Activated CD8-positive, alpha-beta T cell treated with anti-CD3 and anti-CD28 coated beads, Interleukin-2, amount 10 ng/mL, durations not matched to agents 7 days and 5 days (primary cell): ENCODE measurements at regions not wholly inside any gene's neighbourhood (a gene's known extent, or its start where the extent isn't known, plus 50 kb on each side); places are given as distances from the start of the nearest gene placed in this dataset.

Experiments used
- ATAC-seq: fragments of 150-1000 bp; cut with Tn5 transposase; one replicate; pipeline ENCODE4 v1.10.0; 2021; ENCODE audit warnings: moderate library complexity
- CTCF ChIA-PET: fragments of 350-600 bp; sonication (Branson Sonifier 250); formaldehyde crosslinking; loops from one replicate; lab custom pipeline; 2021; ENCODE audit warnings: antibody characterized with exemption; lab: Charles Lee
- POLR2A ChIA-PET: fragments of 350-600 bp; sonication (Branson Sonifier 250); formaldehyde crosslinking; loops from one replicate; lab custom pipeline; 2021; ENCODE audit warnings: antibody characterized with exemption; lab: Charles Lee
- DNase-seq: peaks from one replicate; pipeline ENCODE4 v3.0.0-alpha.2; 2020
- H3K27ac Mint-ChIP-seq: one replicate; pipeline ENCODE4 v1.8.0; 2021; ENCODE audit warnings: mild to moderate bottlenecking, mixed read lengths
- H3K27me3 Mint-ChIP-seq: one replicate; pipeline ENCODE4 v1.8.0; 2021; ENCODE audit warnings: low read depth, mixed read lengths
- H3K36me3 Mint-ChIP-seq: one replicate; pipeline ENCODE4 v1.8.0; 2021; ENCODE audit warnings: low read depth, mixed read lengths
- H3K4me1 Mint-ChIP-seq: one replicate; pipeline ENCODE4 v1.8.0; 2021; ENCODE audit warnings: low read depth, mixed read lengths
- H3K4me3 Mint-ChIP-seq: one replicate; pipeline ENCODE4 v1.8.0; 2021; ENCODE audit warnings: mild to moderate bottlenecking, mixed read lengths
- H3K9me3 Mint-ChIP-seq: one replicate; pipeline ENCODE4 v1.8.0; 2022; ENCODE audit warnings: mixed read lengths; ENCODE audit not compliant: insufficient read depth

DNA sequence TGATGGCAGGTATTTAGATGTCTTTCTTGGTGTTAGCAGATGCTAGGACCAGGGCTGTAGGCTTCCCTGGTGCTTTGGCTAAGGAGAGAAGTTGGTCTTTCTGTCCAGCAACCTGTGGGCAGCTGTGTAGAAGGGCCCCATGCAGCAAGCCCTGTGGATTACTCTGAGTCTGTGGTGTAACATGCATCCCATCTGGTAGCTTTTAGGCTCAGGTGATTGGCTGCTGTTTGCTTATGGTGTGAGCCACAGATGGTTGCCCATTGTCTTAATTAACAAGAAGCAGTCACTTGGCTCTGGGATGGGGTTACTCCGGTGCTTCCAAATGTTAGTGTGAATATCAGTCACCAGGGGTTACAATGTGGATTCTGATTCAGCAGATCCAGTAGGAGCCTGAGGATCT is 368.6 kb upstream of the C2CD4B start:
- Mint-ChIP-seq H3K9me3 (no peaks in the 10 kb centered on the region), H3K27ac (no peak overlapping the region), H3K27me3 (peaks cover 2% of the 10 kb centered on the region), H3K4me1 (no peaks in the 10 kb centered on the region), H3K36me3 (no peaks in the 10 kb centered on the region), H3K4me3 (no peak overlapping the region)
- no peak for DNase-seq
- ChIA-PET POLR2A (no interaction called here), CTCF (interaction anchor here (1.1 kb wide), 1 partner anchor 13 kb away, joined by 3 read pairs; no protein-coding TSS in a partner anchor)
- no peak for ATAC-seq

DNA sequence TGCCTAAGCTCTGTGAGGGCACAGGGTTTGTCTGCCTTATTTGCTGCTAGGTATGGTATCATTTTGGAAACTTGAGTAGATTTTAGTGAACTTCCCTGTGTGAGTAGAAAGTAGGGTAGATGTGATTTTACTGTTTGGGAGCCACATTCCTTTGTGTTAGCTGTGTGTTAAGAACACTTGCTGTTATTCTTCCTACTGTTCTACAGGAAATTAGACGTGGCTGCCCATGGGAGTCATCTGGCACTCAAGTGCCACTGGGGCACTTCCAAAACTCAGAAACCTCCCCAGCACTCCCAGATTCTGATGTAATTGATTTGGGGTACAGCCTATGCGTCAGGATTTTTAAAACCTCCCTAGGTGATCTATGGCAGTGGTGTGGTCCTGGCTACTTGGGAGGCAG is 369.9 kb upstream of the C2CD4B start:
- Mint-ChIP-seq H3K4me1 (no peaks in the 10 kb centered on the region), H3K4me3 (no peak overlapping the region), H3K27ac (no peak overlapping the region), H3K27me3 (peaks cover 2% of the 10 kb centered on the region), H3K36me3 (no peaks in the 10 kb centered on the region), H3K9me3 (no peaks in the 10 kb centered on the region)
- CTCF ChIA-PET: interaction anchor here (1.0 kb wide), 1 partner anchor 14 kb away, joined by 3 read pairs; no protein-coding TSS in a partner anchor
- DNase-seq: no peak
- ATAC-seq: no peak
- POLR2A ChIA-PET: no interaction called here

DNA sequence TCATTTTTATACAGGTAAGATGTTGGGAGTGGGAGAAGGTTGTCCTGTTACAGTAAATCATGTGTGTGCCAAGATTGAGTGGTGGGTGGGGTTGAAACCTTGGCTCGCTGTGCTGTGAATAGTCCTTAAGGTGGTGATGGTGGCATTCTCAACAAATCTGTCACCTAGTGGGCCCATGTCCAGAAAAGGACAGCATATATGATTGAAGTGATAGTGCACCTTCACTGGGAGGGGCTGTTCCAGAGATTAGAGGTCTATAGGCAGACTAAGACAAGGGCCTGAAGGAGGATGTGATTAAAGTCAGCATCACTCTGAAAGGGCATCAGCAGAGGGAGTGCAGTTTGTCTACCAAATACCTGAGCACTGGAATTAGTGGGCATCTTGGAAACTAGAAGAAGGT is 374.2 kb upstream of the C2CD4B start:
- no peak overlapping the region for H3K4me3 Mint-ChIP-seq
- H3K27ac Mint-ChIP-seq: no peak overlapping the region
- ChIA-PET CTCF (no interaction called here), POLR2A (no interaction called here)
- DNase-seq (no peak), ATAC-seq (no peak)
- H3K27me3 Mint-ChIP-seq: no peaks in the 10 kb centered on the region
- H3K36me3 Mint-ChIP-seq: no peaks in the 10 kb centered on the region
- no peaks in the 10 kb centered on the region for H3K4me1 Mint-ChIP-seq
- no peaks in the 10 kb centered on the region for H3K9me3 Mint-ChIP-seq

DNA sequence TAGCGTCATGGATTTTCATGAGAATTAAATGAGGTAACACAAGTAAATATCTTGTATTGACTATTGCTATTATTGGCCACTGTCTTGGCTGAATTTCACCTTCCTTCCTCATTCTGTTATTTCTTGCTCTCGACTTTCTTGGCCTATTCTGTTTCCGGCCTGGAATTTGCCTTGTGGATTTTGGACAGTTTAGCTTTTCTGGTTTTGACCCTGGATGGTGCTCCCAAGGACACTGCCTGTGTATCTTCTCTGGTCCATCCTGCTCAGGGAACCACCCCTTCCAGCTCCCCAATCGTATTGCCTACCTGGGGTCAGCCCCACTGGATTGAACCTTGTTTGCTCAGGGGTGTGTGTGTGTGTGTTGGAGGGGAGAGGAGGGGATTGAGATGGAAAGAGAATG is 376.2 kb upstream of the C2CD4B start:
- Mint-ChIP-seq H3K36me3 (no peaks in the 10 kb centered on the region), H3K4me1 (no peaks in the 10 kb centered on the region)
- POLR2A ChIA-PET: no interaction called here

DNA sequence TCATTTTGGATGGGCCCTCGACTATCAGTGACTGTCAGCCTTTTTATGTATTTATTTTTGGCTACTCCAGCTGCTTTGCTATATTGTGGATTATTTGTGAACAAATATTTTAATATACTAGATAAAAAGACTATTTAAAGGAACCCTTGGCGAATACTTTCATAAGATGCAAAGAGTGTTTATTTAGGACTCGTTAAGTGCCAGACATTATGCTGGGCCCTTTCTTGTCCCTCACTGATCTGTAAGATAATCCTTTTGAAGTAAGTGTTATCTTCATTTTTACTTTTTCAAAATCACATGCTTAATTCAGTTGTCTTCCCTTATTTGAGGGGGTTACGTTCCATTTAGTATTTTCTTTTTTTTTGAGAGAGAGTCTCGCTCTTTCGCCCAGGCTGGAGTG is 376.8 kb upstream of the C2CD4B start:
- no peak for DNase-seq
- CTCF ChIA-PET: no interaction called here
- Mint-ChIP-seq H3K9me3 (no peaks in the 10 kb centered on the region), H3K27ac (no peak overlapping the region), H3K36me3 (no peaks in the 10 kb centered on the region), H3K27me3 (no peaks in the 10 kb centered on the region), H3K4me3 (no peak overlapping the region), H3K4me1 (no peaks in the 10 kb centered on the region)
- no peak for ATAC-seq
- POLR2A ChIA-PET: no interaction called here

More for the DNA sequence above, 376.2 kb upstream of the C2CD4B start:
- Mint-ChIP-seq H3K4me3 (no peak overlapping the region), H3K27ac (no peak overlapping the region), H3K27me3 (no peaks in the 10 kb centered on the region), H3K9me3 (no peaks in the 10 kb centered on the region)
- DNase-seq (no peak), ATAC-seq (no peak)
- CTCF ChIA-PET: no interaction called here

DNA sequence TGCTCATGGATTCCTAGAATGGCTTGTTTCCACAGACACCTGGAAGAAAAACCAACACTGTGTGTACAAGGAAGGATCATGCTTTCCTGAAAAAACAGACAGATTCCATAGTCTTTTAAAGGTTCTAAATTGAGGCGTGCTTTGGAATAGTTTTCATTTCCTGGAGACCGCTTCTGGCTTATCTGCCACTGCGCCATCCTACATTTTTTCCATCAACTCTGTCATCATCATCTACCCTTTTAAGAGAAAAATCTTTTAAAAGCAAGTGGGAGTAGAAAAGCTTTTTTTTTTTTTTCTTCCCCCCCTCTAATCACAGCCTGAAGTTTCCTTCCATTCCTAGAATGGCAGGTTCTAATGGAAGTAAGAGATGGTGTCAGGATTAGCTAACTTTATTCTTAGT is 379.4 kb upstream of the C2CD4B start:
- H3K4me3 Mint-ChIP-seq: no peak overlapping the region
- no peaks in the 10 kb centered on the region for H3K36me3 Mint-ChIP-seq
- DNase-seq (no peak), ATAC-seq (no peak)
- ChIA-PET CTCF (no interaction called here), POLR2A (no interaction called here)
- H3K9me3 Mint-ChIP-seq: no peaks in the 10 kb centered on the region
- no peak overlapping the region for H3K27ac Mint-ChIP-seq
- H3K4me1 Mint-ChIP-seq: peaks cover under 1% of the 10 kb centered on the region
- peaks cover 2% of the 10 kb centered on the region for H3K27me3 Mint-ChIP-seq

DNA sequence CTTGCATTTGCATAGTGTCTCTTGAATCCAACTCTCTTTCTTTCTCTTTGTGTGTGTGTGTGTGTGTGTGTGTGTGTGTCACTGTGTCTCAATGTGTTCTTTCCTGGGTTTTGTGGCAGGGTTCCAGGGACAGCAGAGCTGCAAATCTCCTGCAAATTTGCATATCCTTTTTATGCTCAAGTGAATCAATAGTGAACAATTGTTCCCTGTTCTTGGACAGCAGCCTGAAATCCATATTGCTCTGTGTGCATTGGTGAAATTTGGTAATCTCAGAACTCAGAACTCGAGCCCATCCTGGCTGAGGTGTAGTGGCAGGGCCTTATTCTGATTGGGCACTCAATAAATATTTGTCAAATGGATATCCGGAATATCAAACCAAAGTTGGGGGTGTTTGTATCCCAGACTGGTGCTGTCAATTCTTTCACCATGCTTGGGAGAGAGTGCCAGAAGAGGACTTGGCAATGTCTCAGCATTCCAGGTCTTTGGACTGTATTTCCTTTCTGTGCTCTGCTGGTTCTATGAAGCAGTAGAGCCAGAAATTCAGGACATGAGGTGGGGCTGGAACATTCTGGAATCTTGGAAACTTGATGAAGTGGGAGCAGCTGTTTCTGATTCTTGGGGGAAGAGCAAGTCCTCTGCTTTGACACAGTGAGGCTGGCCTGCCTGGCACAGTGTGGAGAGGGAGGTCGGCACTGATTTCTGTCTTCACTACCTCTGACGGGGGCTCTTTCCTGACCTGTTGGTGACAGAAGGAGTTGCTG is 380.6 kb upstream of the C2CD4B start:
- ChIA-PET POLR2A (no interaction called here), CTCF (no interaction called here)
- H3K27me3 Mint-ChIP-seq: peaks cover 2% of the 10 kb centered on the region
- no peak overlapping the region for H3K4me3 Mint-ChIP-seq
- ATAC-seq (no peak), DNase-seq (no peak)
- H3K9me3 Mint-ChIP-seq: no peaks in the 10 kb centered on the region
- H3K36me3 Mint-ChIP-seq: no peaks in the 10 kb centered on the region
- H3K27ac Mint-ChIP-seq: no peak overlapping the region
- H3K4me1 Mint-ChIP-seq: peaks cover 4% of the 10 kb centered on the region

DNA sequence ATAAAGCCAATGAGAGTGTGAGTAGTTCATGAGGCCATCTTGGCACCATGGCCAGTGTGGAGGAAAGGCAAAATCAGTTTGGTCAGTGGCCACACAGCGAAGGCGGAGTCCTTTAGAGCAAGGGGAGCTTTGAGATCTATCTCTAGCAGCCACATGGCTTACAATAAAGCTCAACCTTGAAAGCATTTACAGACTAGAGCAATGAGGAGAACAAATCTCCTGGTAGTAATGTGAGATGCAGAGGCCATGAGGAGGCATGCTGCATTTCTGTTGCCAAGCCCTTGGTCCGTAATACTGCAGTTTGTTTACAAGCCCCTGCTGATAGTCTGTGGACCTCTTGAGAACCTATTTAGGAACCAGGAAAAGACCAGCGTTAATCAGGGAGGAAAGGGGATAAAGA is 381.5 kb upstream of the C2CD4B start:
- Mint-ChIP-seq H3K27ac (no peak overlapping the region), H3K9me3 (no peaks in the 10 kb centered on the region), H3K4me3 (no peak overlapping the region), H3K36me3 (no peaks in the 10 kb centered on the region), H3K27me3 (peaks cover 2% of the 10 kb centered on the region), H3K4me1 (peaks cover 4% of the 10 kb centered on the region)
- no peak for DNase-seq
- ChIA-PET CTCF (interaction anchor here (0.9 kb wide), 1 partner anchor 13 kb away, joined by 3 read pairs; no protein-coding TSS in a partner anchor), POLR2A (no interaction called here)
- no peak for ATAC-seq

DNA sequence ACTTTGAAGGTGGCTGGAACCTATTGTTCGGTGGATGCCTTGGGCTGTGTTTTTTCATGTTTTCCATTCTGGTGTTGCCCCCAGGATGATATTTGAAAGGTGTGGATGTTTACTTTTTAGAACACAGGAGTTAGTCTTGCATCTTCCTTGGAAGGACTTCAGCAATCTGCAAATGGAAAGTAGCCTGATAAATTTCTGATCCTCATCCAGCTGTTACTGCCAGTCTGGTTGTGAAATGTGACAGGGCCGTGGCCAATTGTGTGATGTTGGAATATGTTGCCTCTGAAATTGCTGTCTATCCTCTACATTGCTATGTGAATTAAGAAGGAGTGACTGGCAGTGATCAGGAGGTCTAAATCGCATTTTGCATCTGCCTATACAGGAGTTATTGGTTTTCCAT is 382.5 kb upstream of the C2CD4B start:
- POLR2A ChIA-PET: no interaction called here
- Mint-ChIP-seq H3K27ac (no peak overlapping the region), H3K4me1 (peaks cover 4% of the 10 kb centered on the region), H3K36me3 (no peaks in the 10 kb centered on the region), H3K27me3 (peaks cover 5% of the 10 kb centered on the region), H3K4me3 (no peak overlapping the region), H3K9me3 (no peaks in the 10 kb centered on the region)
- DNase-seq (no peak), ATAC-seq (no peak)
- CTCF ChIA-PET: no interaction called here

DNA sequence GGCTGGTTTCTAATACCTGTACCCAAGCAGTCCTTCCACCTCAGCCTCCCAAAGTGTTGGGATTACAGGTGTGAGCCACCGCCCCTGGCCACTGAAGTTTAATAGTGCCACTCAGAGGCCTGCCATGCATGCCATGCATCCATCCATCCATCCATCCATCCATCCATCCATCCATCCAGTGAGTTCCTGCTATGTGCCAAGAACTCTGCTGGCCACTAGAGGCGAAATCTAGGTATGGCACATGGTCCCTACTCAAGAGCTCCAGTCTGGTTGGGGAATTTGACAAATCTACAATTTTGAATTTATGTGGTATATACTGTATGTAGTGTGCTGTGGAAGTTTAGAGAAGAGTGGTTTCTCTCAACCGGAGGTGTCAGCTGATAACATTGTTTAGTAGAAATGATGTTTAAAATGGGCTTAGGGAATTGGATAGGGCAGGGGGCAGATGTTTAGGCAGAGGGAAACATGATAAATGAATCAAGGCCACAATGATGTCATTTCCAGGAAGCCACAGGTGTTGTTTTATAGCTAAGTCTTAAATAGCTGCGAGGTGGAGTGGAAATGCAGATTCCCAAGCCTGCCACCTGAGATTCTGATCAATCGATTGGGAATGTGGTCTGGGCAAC is 384.4 kb upstream of the C2CD4B start:
- Mint-ChIP-seq H3K4me1 (peaks cover 4% of the 10 kb centered on the region), H3K36me3 (no peaks in the 10 kb centered on the region), H3K4me3 (no peak overlapping the region), H3K27me3 (peaks cover 6% of the 10 kb centered on the region), H3K27ac (no peak overlapping the region), H3K9me3 (no peaks in the 10 kb centered on the region)
- ATAC-seq (no peak), DNase-seq (peak; percentile 23)
- ChIA-PET POLR2A (interaction anchor here (0.6 kb wide), 1 partner anchor 15 kb away, joined by 4 read pairs; no protein-coding TSS in a partner anchor), CTCF (interaction anchor here (0.7 to 1.6 kb wide), 3 partner anchors 9 to 34 kb away, joined by 3 read pairs; no protein-coding TSS in a partner anchor)

DNA sequence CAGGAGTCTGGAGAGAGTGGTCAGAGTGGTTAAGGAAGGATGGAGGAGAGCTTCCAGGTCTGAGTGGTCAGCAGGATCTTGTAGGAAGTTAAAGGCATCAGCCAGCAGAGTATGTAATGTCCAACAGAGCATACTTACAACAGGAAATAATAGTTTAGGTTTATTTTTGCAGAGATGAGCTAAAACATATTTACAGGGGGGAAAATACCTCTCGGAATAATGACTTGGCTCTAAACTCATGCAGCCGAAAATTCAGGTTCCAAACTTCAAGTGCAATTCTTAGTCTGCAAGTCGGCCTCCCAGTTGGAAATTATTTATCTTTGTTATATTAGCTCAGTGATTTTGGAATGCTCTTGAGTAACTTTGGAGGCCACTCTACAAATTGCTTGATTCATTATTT is 385.0 kb upstream of the C2CD4B start:
- no peaks in the 10 kb centered on the region for H3K36me3 Mint-ChIP-seq
- no peak for DNase-seq
- ATAC-seq: no peak
- ChIA-PET CTCF (interaction anchor here (1.6 kb wide), 1 partner anchor 9 kb away, joined by 3 read pairs; no protein-coding TSS in a partner anchor), POLR2A (no interaction called here)
- H3K4me1 Mint-ChIP-seq: peaks cover 4% of the 10 kb centered on the region
- no peak overlapping the region for H3K4me3 Mint-ChIP-seq
- no peak overlapping the region for H3K27ac Mint-ChIP-seq
- H3K27me3 Mint-ChIP-seq: peaks cover 6% of the 10 kb centered on the region
- H3K9me3 Mint-ChIP-seq: no peaks in the 10 kb centered on the region

DNA sequence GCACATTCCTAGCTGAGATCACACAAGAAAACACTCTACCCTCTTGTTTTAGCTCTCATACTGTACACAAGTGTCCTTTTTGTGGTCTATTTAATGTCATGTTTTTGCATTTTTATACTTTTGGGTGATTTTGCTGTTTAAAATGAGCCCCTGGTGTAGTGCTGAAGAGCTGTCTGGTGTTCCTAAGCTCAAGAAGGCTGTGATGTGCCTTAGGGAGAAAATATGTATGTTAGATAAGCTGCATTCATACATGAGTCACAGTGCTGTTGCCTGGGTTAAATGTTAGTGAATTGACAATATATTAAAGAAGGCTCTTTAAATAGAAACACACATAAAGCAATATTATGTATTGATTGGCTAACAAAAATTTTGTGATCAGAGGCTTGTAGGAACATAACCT is 387.4 kb upstream of the C2CD4B start:
- H3K36me3 Mint-ChIP-seq: no peaks in the 10 kb centered on the region
- H3K9me3 Mint-ChIP-seq: no peaks in the 10 kb centered on the region
- H3K27ac Mint-ChIP-seq: no peak overlapping the region
- no peak for ATAC-seq
- peaks cover 4% of the 10 kb centered on the region for H3K27me3 Mint-ChIP-seq
- ChIA-PET POLR2A (no interaction called here), CTCF (no interaction called here)
- DNase-seq: no peak
- peaks cover 4% of the 10 kb centered on the region for H3K4me1 Mint-ChIP-seq
- no peak overlapping the region for H3K4me3 Mint-ChIP-seq
